GM18502 (cell line): ENCODE measurements at regions not wholly inside any gene's neighbourhood (a gene's known extent, or its start where the extent isn't known, plus 50 kb on each side); places are given as distances from the start of the nearest gene placed in this dataset.

Experiments
- ATAC-seq: cut with Tn5 transposase; IDR thresholded peaks from one replicate; pipeline ENCODE4 v1.9.1; 2021; ENCODE audit warnings: mild to moderate bottlenecking; ENCODE audit not compliant: unreplicated experiment, poor library complexity

- ATAC-seq = no peak
Measured at GRCh38 chr13:103199380-103200088, 133.3 kb upstream of the SLC10A2 start.

DNA sequence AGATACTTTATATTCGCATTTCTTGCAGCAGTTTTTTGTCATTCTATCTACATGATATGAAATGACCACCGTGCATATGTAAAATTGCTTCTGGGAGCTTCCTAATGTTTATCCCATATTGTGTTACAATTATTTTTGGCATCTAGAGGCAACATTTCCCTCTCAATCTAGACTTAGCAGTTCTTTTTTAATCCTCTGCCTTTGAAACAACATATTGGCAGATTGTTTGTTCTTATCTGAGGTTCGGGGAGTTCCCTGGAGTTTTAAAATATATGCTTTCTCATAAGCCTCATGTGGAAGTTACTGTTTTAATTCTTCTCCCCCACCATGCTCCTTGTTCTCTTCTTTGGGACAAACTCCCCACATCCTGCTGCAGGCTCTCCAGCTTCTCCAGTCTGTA lies 130.1 kb upstream of the SLC10A2 start:
- no peak for ATAC-seq

DNA sequence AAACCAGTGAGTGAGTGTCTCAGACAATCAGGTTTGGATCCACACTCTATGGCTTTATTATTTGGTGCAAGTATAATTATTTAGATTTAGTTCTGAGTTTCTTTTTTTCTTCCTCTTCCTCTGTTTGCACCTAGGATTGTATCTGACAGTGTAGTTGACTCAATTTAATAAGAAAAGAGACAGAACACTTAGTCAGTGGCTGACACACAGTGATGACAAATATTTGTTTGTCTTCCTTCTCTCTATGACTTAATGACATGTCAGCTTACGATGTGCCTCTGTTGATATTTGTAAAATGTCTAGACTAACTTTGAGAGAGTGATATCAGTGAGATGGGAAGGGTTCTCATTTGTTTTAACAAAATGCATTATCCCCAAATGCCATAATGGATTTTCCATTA lies 129.5 kb upstream of the SLC10A2 start:
- ATAC-seq = no peak

DNA sequence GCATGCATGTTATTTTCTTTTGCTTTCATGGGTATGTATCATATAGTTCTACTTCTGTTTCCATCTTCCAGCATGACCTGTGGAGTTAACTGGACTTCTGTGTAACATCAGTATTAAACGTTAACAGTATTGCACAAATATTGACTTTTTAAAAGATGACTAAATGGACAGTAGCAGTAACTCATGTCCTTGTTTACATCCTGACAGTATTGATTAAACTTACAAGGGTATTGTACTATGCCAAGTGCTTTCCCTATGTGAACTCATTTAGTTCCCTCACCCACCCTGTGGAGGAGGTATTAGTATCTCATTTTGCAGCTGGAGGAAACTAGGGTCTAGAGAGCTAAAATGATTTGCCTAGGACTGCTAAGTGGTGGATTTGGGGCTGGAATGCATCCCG lies 128.7 kb upstream of the SLC10A2 start:
- no peak for ATAC-seq

DNA sequence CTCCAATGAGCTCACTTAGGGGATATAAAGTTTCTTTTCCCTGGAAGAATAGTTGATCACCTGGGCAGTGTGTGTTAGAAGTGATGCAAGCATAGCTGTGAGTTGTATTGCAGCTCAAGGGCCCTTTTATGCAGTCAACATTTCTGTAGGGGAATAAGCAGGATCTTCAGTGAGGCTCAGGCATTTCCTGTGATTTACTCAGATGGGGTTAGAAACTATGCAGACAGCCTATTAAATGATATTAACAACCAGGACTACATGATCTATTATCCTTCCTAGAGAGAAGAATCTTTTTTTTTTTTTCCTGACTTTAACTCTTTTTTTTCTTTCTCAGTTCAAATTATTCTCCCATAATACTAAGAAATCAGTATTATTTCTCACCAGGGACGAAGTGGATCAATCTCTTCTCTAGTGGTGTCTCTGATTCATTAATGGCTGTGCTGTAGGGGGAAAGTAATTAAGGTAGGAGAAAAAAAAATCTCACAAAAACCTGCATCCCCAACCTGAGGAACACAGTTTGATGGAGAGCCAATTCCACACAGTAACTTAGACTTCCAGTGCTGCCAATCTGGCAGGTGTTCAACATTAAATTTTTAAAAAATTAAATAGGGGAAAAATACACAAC lies 126.4 kb upstream of the SLC10A2 start:
- no peak for ATAC-seq

DNA sequence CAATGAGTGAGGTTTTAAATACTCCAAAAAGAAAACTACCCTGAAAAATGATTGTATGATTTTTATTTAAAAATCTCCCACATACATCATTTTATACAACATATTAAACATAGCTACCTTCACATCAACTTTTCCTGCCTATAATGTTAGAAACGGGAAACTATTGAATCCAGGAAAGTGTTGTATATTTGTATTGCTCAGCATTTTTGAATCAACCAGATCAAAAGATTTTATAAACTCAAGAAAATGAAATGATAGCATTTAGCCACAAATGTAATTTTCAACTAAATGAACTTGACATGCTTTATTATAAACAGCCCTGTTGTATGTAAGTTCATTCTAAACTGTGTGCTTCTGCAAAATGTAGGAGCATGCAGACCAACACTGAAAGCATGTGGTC lies 124.6 kb upstream of the SLC10A2 start:
- ATAC-seq = no peak

DNA sequence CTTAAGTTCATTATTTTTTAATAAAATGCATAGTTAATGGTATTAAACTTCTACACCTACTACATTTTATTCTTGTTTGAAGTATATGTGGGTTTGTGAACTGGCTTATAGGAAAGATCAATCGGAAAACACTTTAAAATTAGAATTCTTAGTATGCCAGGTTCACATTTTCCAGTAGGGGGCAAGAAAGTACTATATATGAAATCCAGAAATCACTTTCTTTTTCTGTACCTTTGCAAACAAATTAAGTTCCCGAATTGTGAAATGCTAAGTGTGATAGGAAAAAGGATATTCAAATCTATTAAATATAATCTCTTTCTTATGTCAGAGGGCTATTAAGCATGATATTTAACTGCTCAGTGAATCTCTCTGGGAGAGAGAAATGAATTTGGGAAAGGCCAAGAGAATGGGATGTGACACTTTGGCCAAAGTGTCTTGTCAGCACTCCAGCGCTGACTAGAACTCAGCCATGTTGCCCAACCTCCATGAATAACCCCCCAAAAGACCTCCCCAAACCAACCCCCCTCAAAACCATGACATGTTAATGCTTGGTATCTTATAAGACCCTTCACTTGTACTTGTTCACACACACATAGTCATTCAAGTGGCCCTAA lies 122.6 kb upstream of the SLC10A2 start:
- ATAC-seq = no peak

GRCh38 chr13:103187721-103188156 lies 121.5 kb upstream of the SLC10A2 start:
- ATAC-seq = no peak

GRCh38 chr13:103184413-103184812 lies 118.2 kb upstream of the SLC10A2 start:
- peak; percentile 59 for ATAC-seq

GRCh38 chr13:103178986-103179943 lies 113.0 kb upstream of the SLC10A2 start:
- no peak for ATAC-seq

GRCh38 chr13:103174966-103175365 lies 108.7 kb upstream of the SLC10A2 start:
- ATAC-seq = no peak

- ATAC-seq = no peak
Measured at GRCh38 chr13:103168901-103169508, 102.8 kb upstream of the SLC10A2 start.

DNA sequence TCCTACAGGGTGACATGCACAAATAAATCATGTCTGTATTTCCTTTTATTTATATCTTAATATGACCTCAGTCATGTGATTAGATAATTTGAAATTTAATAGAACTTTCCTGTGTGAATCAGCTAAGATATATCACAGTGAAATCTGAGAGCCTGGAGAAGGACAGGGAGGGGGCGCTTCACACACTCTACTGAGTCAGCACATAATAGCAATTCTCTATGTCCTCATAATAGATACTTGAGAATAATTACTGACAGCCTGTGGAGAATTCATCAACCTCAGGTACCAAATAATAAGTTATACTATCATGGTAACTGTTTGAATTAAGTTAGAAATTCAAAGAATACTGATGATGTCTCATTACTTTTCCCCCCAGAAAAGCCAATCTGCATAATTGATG lies 98.0 kb upstream of the SLC10A2 start:
- no peak for ATAC-seq

DNA sequence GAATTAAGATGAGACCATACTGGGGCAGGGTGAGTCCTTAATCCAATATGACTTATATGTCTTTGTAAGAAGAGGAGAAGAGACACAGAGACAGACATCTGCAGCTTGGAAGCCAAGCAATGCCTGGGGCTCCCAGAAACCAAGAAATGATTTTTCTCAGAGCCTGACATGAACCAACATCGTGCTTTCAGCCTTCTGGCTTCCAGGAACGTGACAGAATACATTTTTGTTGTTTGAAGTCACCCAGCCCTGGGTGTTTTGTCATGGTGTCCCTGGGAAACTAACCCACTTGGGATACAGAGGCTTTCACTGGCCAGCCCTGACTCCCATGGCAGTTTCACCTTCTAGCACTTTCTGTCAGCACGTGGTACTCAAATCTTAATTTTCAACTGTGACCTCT lies 95.3 kb upstream of the SLC10A2 start:
- no peak for ATAC-seq

DNA sequence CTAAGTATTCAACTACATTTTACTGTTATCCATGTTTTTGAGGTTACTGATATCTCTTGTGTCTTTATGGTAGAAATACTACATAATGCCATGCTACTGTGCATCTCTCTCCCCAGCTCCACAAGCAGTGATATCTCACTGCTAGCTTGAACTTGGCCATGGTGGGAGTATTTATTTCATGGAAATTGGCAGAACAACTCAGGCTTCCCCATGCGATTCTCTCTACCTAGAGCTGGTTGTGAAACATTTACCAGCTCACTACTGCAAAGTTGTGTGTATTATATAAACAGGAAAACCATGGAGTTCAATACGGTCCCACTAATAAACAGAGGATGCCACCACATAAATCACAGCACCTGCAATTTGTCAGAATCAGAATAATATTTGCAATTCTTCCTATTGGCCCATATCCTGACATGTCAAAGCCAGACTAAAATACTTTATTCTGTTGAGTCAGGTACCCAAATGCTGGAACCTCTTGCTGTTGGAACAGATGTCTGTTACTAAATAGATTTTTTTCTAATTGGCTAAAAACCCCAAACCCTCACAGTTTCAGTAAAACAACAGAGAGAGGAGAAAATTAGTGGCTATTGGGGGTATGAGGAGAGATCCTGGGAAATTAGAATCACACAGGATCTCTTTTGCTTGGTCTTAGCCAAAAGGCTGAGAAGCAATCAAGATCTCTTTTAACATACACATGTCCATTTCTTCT lies 91.4 kb upstream of the SLC10A2 start:
- no peak for ATAC-seq

DNA sequence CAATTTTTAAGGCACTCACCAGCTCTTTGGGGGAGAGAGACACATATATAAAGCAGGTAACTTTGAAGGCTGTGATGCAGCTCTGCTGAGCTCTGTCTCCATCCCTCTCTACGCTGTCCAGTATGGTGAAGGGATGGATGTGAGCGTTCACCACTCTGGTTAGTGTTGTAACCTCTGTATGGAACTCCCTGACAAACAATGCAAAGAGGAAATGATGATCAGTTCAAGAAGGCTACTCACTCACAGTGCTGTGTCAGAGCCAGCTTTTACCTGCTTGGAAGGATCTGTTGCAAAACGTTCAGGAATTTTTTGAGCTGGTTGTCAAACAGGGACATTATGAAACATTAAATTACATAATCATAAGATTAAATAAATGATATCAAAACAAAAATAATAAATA lies 90.8 kb upstream of the SLC10A2 start:
- ATAC-seq = no peak

DNA sequence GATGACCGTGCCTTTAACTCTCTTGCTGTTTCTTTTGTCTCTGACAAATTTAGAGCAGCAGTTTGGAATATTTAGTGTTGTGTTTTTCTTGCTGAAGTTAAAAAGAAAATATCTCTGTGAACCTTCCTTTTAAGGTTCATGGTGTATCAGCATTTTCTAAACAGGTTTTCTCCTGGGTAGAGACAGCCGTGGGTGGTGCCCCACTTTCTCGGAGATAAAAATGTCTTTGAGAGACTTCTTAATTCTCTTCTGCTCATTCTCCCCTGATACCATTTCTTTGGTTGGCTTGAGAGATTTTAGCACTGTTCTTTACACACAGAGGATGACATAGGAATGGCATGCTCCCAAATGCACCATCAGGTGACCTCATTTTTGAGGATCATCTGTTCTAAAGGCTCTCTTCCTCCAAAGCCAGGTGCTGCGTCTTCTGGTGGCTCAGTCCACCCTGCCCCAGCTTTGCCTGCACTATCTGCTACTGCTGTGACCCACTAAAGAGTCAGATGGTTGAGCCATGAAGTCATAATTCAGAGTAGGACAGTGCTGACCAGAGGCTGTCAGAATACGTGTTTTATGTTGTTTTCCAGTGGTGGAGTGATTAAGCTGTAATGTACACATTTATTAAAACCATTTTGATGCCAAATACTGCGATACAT lies 90.3 kb upstream of the SLC10A2 start:
- no peak for ATAC-seq

DNA sequence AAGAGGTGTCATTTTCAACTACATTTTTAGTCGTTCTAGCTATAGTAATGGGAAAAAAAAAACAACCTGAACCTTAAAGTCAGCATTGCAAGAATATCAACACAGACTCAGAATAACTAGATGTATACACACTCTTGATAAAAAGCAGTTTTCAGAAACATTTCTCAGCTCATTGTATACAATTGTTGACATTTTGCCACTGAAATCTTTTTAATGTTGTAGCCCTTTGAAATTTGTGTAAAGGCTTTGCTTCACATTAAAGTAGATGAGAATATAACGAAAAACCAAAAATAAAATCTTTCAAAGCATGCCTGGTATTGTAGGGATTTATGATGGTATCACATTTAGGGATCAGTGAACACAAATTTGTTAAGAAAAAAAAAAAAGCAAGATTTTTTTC lies 87.2 kb upstream of the SLC10A2 start:
- no peak for ATAC-seq

GRCh38 chr13:103147961-103148360 lies 81.7 kb upstream of the SLC10A2 start:
- no peak for ATAC-seq
